H9 (cell line): ENCODE measurements at regions not wholly inside any gene's neighbourhood (a gene's known extent, or its start where the extent isn't known, plus 50 kb on each side); places are given as distances from the start of the nearest gene placed in this dataset.
A peak's percentile ranks its signal among the peaks of the same experiment; 100 is the strongest.

ENCODE experiments used
- DNase-seq: peaks from one replicate; pipeline ENCODE4 v3.0.0-alpha.2; 2017
- H2AFZ ChIP-seq: one replicate; pipeline ENCODE4 v1.6.1; 2013; ENCODE audit warnings: mild to moderate bottlenecking, low read length, control low read depth, moderate library complexity
- H2AK5ac ChIP-seq: 2 replicates; pipeline ENCODE4 v1.6.1; 2013; ENCODE audit warnings: low read length, control low read depth, mixed read lengths; ENCODE audit not compliant: insufficient read length
- H2BK120ac ChIP-seq: one replicate; pipeline ENCODE4 v1.6.1; 2013; ENCODE audit warnings: low read depth, mild to moderate bottlenecking, low read length, control low read depth, inconsistent platforms; ENCODE audit not compliant: poor library complexity, severe bottlenecking
- H2BK12ac ChIP-seq: 2 replicates; pipeline ENCODE4 v1.6.1; 2013; ENCODE audit warnings: low read length, control low read depth, mixed read lengths, low read depth; ENCODE audit not compliant: insufficient read length
- H2BK15ac ChIP-seq: 2 replicates; pipeline ENCODE4 v1.6.1; 2013; ENCODE audit warnings: low read depth, low read length, control low read depth
- H2BK20ac ChIP-seq: one replicate; pipeline ENCODE4 v1.6.1; 2013; ENCODE audit warnings: low read depth, mild to moderate bottlenecking, low read length, control low read depth, inconsistent platforms; ENCODE audit not compliant: poor library complexity, severe bottlenecking
- H2BK5ac ChIP-seq: 2 replicates; pipeline ENCODE4 v1.6.1; 2013; ENCODE audit warnings: low read length, control low read depth, mixed read lengths; ENCODE audit not compliant: insufficient read length
- H3K14ac ChIP-seq: 2 replicates; pipeline ENCODE4 v1.6.1; 2013; ENCODE audit warnings: low read length, control low read depth; ENCODE audit not compliant: insufficient read depth
- H3K18ac ChIP-seq: 2 replicates; pipeline ENCODE4 v1.6.1; 2013; ENCODE audit warnings: low read depth, mild to moderate bottlenecking, mixed read lengths, low read length, control low read depth; ENCODE audit not compliant: insufficient read length
- H3K23ac ChIP-seq: 2 replicates; pipeline ENCODE4 v1.6.1; 2013; ENCODE audit warnings: low read length, control low read depth, mixed read lengths, low read depth; ENCODE audit not compliant: insufficient read length
- H3K23me2 ChIP-seq: 2 replicates; pipeline ENCODE4 v1.6.1; 2013; ENCODE audit warnings: low read depth, mild to moderate bottlenecking, mixed read lengths, low read length, control low read depth; ENCODE audit not compliant: insufficient read length, poor library complexity, severe bottlenecking
- H3K27ac ChIP-seq: 2 replicates; pipeline ENCODE4 v1.5.1; 2013; ENCODE audit warnings: low read length, control low read depth, mixed read lengths, low read depth; ENCODE audit not compliant: insufficient read length
- H3K27me3 ChIP-seq: 2 replicates; pipeline ENCODE4 v1.6.1; 2013; ENCODE audit warnings: low read length, control low read depth, inconsistent platforms; ENCODE audit not compliant: insufficient read depth
- H3K4ac ChIP-seq: 2 replicates; pipeline ENCODE4 v1.6.1; 2013; ENCODE audit warnings: low read depth, mild to moderate bottlenecking, control low read depth, inconsistent platforms, low read length, moderate library complexity
- H3K4me1 ChIP-seq: 2 replicates; pipeline ENCODE4 v1.6.1; 2013; ENCODE audit warnings: low read length, control low read depth, inconsistent platforms; ENCODE audit not compliant: insufficient read depth
- H3K4me2 ChIP-seq: 2 replicates; pipeline ENCODE4 v1.6.1; 2013; ENCODE audit warnings: low read length, control low read depth, mixed read lengths; ENCODE audit not compliant: insufficient read length, insufficient read depth
- H3K56ac ChIP-seq: 2 replicates; pipeline ENCODE4 v1.6.1; 2013; ENCODE audit warnings: low read depth, mild to moderate bottlenecking, mixed read lengths, low read length, control low read depth; ENCODE audit not compliant: insufficient read length
- H3K79me1 ChIP-seq: 2 replicates; pipeline ENCODE4 v1.6.1; 2013; ENCODE audit warnings: low read depth, mild to moderate bottlenecking, moderate library complexity, low read length, control low read depth, inconsistent platforms; ENCODE audit not compliant: insufficient read depth, poor library complexity, severe bottlenecking
- H3K79me2 ChIP-seq: 2 replicates; pipeline ENCODE4 v1.6.1; 2013; ENCODE audit warnings: low read length, control low read depth, inconsistent platforms; ENCODE audit not compliant: insufficient read depth
- H3K9ac ChIP-seq: 2 replicates; pipeline ENCODE4 v1.6.1; 2013; ENCODE audit warnings: low read length, control low read depth, mixed read lengths; ENCODE audit not compliant: insufficient read length; ENCODE audit errors: extremely low read depth
- H3K9me3 ChIP-seq: one replicate; pipeline ENCODE4 v1.6.1; 2013; ENCODE audit warnings: low read depth, low read length, inconsistent platforms; ENCODE audit not compliant: control insufficient read depth
- H3T11ph ChIP-seq: one replicate; pipeline ENCODE4 v1.6.1; 2013; ENCODE audit warnings: mild to moderate bottlenecking, low read length, control low read depth, inconsistent platforms
- H4K20me1 ChIP-seq: one replicate; pipeline ENCODE4 v1.6.1; 2013; ENCODE audit not compliant: control insufficient read depth, insufficient read length, insufficient read depth
- H4K5ac ChIP-seq: 2 replicates; pipeline ENCODE4 v1.6.1; 2013; ENCODE audit warnings: low read depth, mild to moderate bottlenecking, mixed read lengths, low read length, control low read depth; ENCODE audit not compliant: insufficient read length
- H4K8ac ChIP-seq: replicated peaks from 2 replicates; pipeline ENCODE4 v1.6.1; 2013; ENCODE audit warnings: low read length, control low read depth, mixed read lengths, low read depth; ENCODE audit not compliant: insufficient read length
- H4K91ac ChIP-seq: 2 replicates; pipeline ENCODE4 v1.6.1; 2013; ENCODE audit warnings: low read depth, mild to moderate bottlenecking, moderate library complexity, mixed read lengths, low read length, control low read depth; ENCODE audit not compliant: insufficient read length
- H3K27ac Mint-ChIP-seq, 3 experiments: 2 replicates in 2 of 3; 3 replicates in 1 of 3; pipeline ENCODE4 v1.8.0; 2020 to 2021; ENCODE audit warnings: mixed read lengths in 3 of 3, mild to moderate bottlenecking in 1 of 3, moderate library complexity in 1 of 3
- H3K27me3 Mint-ChIP-seq: 2 replicates; pipeline ENCODE4 v1.8.0; 2021; ENCODE audit warnings: low read depth, mild to moderate bottlenecking, moderate library complexity, mixed read lengths
- H3K36me3 Mint-ChIP-seq, 3 experiments: 2 replicates in 2 of 3; 3 replicates in 1 of 3; pipeline ENCODE4 v1.8.0; 2020 to 2021; ENCODE audit warnings: low read depth in 3 of 3, mixed read lengths in 3 of 3; ENCODE audit not compliant: insufficient read depth in 1 of 3
- H3K4me1 Mint-ChIP-seq, 2 experiments: 2 replicates each; pipeline ENCODE4 v1.8.0; 2020; ENCODE audit warnings: mixed read lengths in 2 of 2
- H3K4me3 Mint-ChIP-seq, 2 experiments: 2 replicates in 1 of 2; 3 replicates in 1 of 2; pipeline ENCODE4 v1.8.0; 2020 to 2021; ENCODE audit warnings: mild to moderate bottlenecking in 2 of 2, mixed read lengths in 2 of 2, moderate library complexity in 1 of 2
- H3K9me3 Mint-ChIP-seq, 2 experiments: 2 replicates in 1 of 2; 3 replicates in 1 of 2; pipeline ENCODE4 v1.8.0; 2020; ENCODE audit warnings: mild to moderate bottlenecking in 2 of 2, mixed read lengths in 2 of 2, moderate library complexity in 1 of 2
- CTCF ChIP-seq: fragments of 200-600 bp; sonication (generic); conservative IDR thresholded peaks from 3 replicates; pipeline ENCODE4 v1.8.0; 2021; ENCODE audit warnings: antibody characterized with exemption, mild to moderate bottlenecking
- WGBS: extraction: QIAGEN DNeasy Blood & Tissue Kit; methylation state at CpG from one replicate; pipeline ENCODE4 v1.1.7; 2013; ENCODE audit warnings: missing lambda C conversion rate, low lambda C conversion rate, mixed read lengths; ENCODE audit not compliant: insufficient read length; ENCODE audit errors: extremely low coverage; 5-methylcytosine and 5-hydroxymethylcytosine counted together

GRCh38 chr10:65083222-65083621 is 1562.0 kb downstream of the REEP3 start:
- Mint-ChIP-seq H3K9me3 (peaks cover 46% of the 10 kb centered on the region in 2 experiments), H3K4me3 (no peak overlapping the region), H3K4me1 (no peaks in the 10 kb centered on the region), H3K36me3 (peaks cover 15 to 31% (median 23%) of the 10 kb centered on the region in 3 experiments), H3K27me3 (no peaks in the 10 kb centered on the region), H3K27ac (no peak overlapping the region)
- Histone ChIP-seq H2BK12ac (no peak overlapping the region), H2BK5ac (no peak overlapping the region), H2AFZ (no peak overlapping the region), H3K27me3 (no peaks in the 10 kb centered on the region), H4K20me1 (no peaks in the 10 kb centered on the region), H3K9ac (no peak overlapping the region), H3K9me3 (peaks cover 6% of the 10 kb centered on the region), H3K4me1 (no peaks in the 10 kb centered on the region), H3K23me2 (no peaks in the 10 kb centered on the region), H3K14ac (no peak overlapping the region), H4K8ac (no peak overlapping the region), H2BK120ac (no peak overlapping the region), H3K27ac (no peak overlapping the region), H2BK15ac (no peak overlapping the region), H3K56ac (no peak overlapping the region), H2AK5ac (no peak overlapping the region), H3K4ac (no peak overlapping the region), H2BK20ac (no peak overlapping the region), H3K4me2 (no peak overlapping the region), H3K79me2 (no peaks in the 10 kb centered on the region), H3K18ac (peak overlapping the region; percentile 38), H4K91ac (no peak overlapping the region), H3T11ph (no peak overlapping the region), H4K5ac (no peak overlapping the region), H3K23ac (no peak overlapping the region), H3K79me1 (no peaks in the 10 kb centered on the region)
- WGBS, result no CpG with 5 or more reads among the region's 6 CpGs
- DNase-seq, result no peak
- TF ChIP-seq CTCF, result no peak
